Chondrocyte (in vitro differentiated cells): ENCODE measurements at regions not wholly inside any gene's neighbourhood (a gene's known extent, or its start where the extent isn't known, plus 50 kb on each side); places are given as distances from the start of the nearest gene placed in this dataset.
"Not testable (repeated sequence)": the region's sequence is repeated elsewhere in the genome, so short reads cannot be mapped to it uniquely, and the experiment has no call there.

Experiments
- DNase-seq: peaks from one replicate; pipeline ENCODE4 v3.0.0; 2021; ENCODE audit warnings: mixed read lengths, low spot score
- H3K27ac Mint-ChIP-seq: one replicate; pipeline ENCODE4 v1.8.0; 2021; ENCODE audit warnings: mild to moderate bottlenecking, moderate library complexity, mixed read lengths; ENCODE audit not compliant: unreplicated experiment
- H3K27me3 Mint-ChIP-seq: 2 replicates; pipeline ENCODE4 v1.8.0; 2021; ENCODE audit warnings: low read depth, mixed read lengths
- H3K36me3 Mint-ChIP-seq: 2 replicates; pipeline ENCODE4 v1.8.0; 2021; ENCODE audit warnings: low read depth, mixed read lengths
- H3K4me1 Mint-ChIP-seq: 2 replicates; pipeline ENCODE4 v1.8.0; 2021; ENCODE audit warnings: low read depth, mild to moderate bottlenecking, mixed read lengths
- H3K4me3 Mint-ChIP-seq: one replicate; pipeline ENCODE4 v1.8.0; 2021; ENCODE audit warnings: mild to moderate bottlenecking, moderate library complexity, mixed read lengths; ENCODE audit not compliant: unreplicated experiment
- H3K9me3 Mint-ChIP-seq: 2 replicates; pipeline ENCODE4 v1.8.0; 2021; ENCODE audit warnings: low read depth, mixed read lengths
- CTCF ChIP-seq: fragments of 200-600 bp; sonication (generic); IDR thresholded peaks from 2 replicates; pipeline ENCODE4 v1.5.0; 2021; ENCODE audit warnings: antibody characterized with exemption, mild to moderate bottlenecking, moderate library complexity

GRCh38 chr7:65302883-65303282, 70.8 kb upstream of the ZNF92 start:
- no peaks in the 10 kb centered on the region for H3K27me3 Mint-ChIP-seq
- no peak overlapping the region for H3K27ac Mint-ChIP-seq
- DNase-seq = no peak
- H3K36me3 Mint-ChIP-seq = no peaks in the 10 kb centered on the region
- no peak for TF ChIP-seq CTCF
- no peak overlapping the region for H3K4me3 Mint-ChIP-seq
- H3K9me3 Mint-ChIP-seq = no peaks in the 10 kb centered on the region
- H3K4me1 Mint-ChIP-seq = peaks cover 2% of the 10 kb centered on the region

DNA sequence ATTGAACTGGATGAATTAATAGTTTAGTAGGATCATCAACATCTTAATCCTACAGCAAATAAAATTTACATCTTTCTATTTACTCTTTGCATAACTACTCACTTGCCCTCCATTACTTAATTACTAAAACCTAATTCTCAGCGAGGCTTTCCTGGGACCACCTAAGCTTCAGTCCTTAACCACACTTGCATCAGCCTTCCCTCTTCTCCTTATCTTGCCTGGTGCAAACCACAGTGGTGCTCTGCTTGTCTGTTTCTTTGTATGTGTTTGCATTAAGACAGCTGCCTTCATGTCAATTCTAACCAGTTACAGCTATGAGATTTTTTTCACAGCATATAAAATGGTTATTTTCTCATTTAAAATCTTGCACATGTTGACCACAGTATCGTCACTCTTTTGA, 72.6 kb upstream of the ZNF92 start:
- Mint-ChIP-seq H3K36me3 (no peaks in the 10 kb centered on the region), H3K27me3 (no peaks in the 10 kb centered on the region), H3K27ac (no peak overlapping the region), H3K4me3 (no peak overlapping the region), H3K4me1 (no peaks in the 10 kb centered on the region), H3K9me3 (no peaks in the 10 kb centered on the region)
- DNase-seq = no peak
- TF ChIP-seq CTCF = no peak

DNA sequence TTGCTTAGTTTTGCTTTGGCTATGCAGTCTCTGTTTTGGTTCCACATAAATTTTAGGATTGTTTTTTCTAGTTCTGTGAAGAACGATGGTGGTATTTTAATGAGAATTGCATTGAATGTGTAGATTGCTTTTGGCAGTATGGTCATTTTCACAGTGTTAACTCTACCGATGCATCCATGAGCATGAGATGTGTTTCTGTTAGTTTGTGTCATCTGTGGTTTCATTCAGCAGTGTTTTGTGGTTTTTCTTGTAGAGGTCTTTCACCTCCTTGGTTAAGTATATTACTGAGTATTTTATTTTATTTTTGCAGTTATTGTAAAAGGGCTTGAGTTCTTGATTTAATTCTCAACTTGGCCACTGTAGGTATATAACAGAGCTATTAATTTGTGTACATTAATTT, 78.2 kb upstream of the ZNF92 start:
- no peak overlapping the region for H3K4me3 Mint-ChIP-seq
- H3K36me3 Mint-ChIP-seq = no peaks in the 10 kb centered on the region
- H3K27ac Mint-ChIP-seq = no peak overlapping the region
- no peak for TF ChIP-seq CTCF
- H3K9me3 Mint-ChIP-seq = no peaks in the 10 kb centered on the region
- no peaks in the 10 kb centered on the region for H3K4me1 Mint-ChIP-seq
- H3K27me3 Mint-ChIP-seq = no peaks in the 10 kb centered on the region
- no peak for DNase-seq

DNA sequence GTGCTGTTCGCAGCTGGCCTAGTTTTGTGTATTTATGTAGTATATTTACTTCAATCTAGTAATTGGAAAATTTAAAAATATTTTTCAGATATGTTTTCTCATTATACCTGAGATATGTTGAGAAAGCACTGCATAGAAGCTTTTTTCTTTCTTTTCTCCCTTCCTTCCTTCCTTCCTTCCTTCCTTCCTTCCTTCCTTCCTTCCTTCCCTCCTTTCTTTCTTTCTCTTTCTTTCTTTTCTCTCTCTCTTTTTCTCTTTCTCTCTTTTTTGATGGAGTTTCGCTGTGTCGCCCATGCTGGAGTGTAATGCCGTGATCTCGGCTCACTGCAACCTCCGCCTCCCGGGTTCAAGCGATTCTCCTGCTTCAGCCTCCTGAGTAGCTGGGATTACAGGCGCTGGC, 83.3 kb upstream of the ZNF92 start:
- H3K36me3 Mint-ChIP-seq, DNase-seq, H3K27ac Mint-ChIP-seq, H3K9me3 Mint-ChIP-seq, H3K27me3 Mint-ChIP-seq, H3K4me3 Mint-ChIP-seq, H3K4me1 Mint-ChIP-seq: not testable (repeated sequence)

- Mint-ChIP-seq H3K27me3 (no peaks in the 10 kb centered on the region), H3K27ac (no peak overlapping the region), H3K9me3 (peaks cover under 1% of the 10 kb centered on the region), H3K4me3 (no peak overlapping the region), H3K4me1 (no peaks in the 10 kb centered on the region), H3K36me3 (no peaks in the 10 kb centered on the region)
- no peak for DNase-seq
- TF ChIP-seq CTCF = no peak
Measured at GRCh38 chr7:65287023-65287422, 86.6 kb upstream of the ZNF92 start.

GRCh38 chr7:65285906-65286864, 87.5 kb upstream of the ZNF92 start:
- Mint-ChIP-seq H3K9me3 (peaks cover 3% of the 10 kb centered on the region), H3K4me3 (no peak overlapping the region), H3K27me3 (no peaks in the 10 kb centered on the region), H3K36me3 (no peaks in the 10 kb centered on the region), H3K27ac (no peak overlapping the region), H3K4me1 (no peaks in the 10 kb centered on the region)
- DNase-seq = no peak
- no peak for TF ChIP-seq CTCF

DNA sequence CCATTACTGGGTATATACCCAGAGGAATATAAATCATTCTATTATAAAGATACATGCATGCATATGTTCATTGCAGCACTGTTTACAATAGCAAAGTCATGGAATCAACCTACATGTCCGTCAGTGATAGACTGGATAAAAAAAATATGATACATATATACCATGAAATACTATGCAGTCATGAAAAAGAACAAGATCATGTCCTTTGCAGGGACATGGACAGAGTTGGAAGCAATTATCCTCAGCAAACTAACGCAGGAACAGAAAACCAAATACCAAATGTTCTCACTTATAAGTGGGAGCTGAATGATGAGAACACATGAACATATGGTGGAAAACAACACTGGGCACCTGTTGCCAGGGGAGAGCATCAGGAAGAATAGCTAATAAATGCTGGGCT, 88.4 kb upstream of the ZNF92 start:
- not testable (repeated sequence) for DNase-seq, H3K27ac Mint-ChIP-seq, H3K27me3 Mint-ChIP-seq, H3K9me3 Mint-ChIP-seq, H3K4me1 Mint-ChIP-seq, H3K36me3 Mint-ChIP-seq, H3K4me3 Mint-ChIP-seq
